GM12878 (cell line): ENCODE measurements at regions not wholly inside any gene's neighbourhood (a gene's known extent, or its start where the extent isn't known, plus 50 kb on each side); places are given as distances from the start of the nearest gene placed in this dataset.

Source experiments
- ATAC-seq: fragments of 200-7000 bp; cut with Tn5 transposase; 3 replicates; pipeline ENCODE4 v1.9.1; 2020; ENCODE audit warnings: mild to moderate bottlenecking, moderate library complexity
- BruUV-seq: library from RNA; stranded (reverse); fragments of 400-500 nt; replicated peaks from 2 replicates; lab custom pipeline; 2021; lab: Mats Ljungman, UMichigan
- CTCF ChIA-PET: fragments of 300-600 bp; sonication (Branson Sonifier 250); formaldehyde crosslinking; extraction: SDS; loops from one replicate; lab custom pipeline; 2021; ENCODE audit warnings: inconsistent platforms; lab: Yijun Ruan, JAX
- POLR2A ChIA-PET: fragments of 350-600 bp; formaldehyde crosslinking; extraction: SDS; loops from one replicate; lab custom pipeline; 2021; ENCODE audit warnings: inconsistent platforms; lab: Charles Lee
- RAD21 ChIA-PET: fragments of 300-600 bp; sonication (Branson Sonifier 250); formaldehyde crosslinking; loops from one replicate; lab custom pipeline; 2023; ENCODE audit warnings: antibody characterized with exemption; ENCODE audit not compliant: unreplicated experiment; lab: Charles Lee
- SMC1A ChIA-PET: fragments of 300-600 bp; sonication (Branson Sonifier 250); formaldehyde crosslinking; loops from one replicate; lab custom pipeline; 2023; ENCODE audit not compliant: unreplicated experiment, uncharacterized antibody; lab: Charles Lee
- DNase-seq: peaks from one replicate; pipeline ENCODE4 v3.0.0-alpha.2; 2011; ENCODE audit warnings: low read depth, low spot score
- FAIRE-seq: peaks from 3 replicates; lab custom pipeline; 2011; peaks lifted over from hg19 to GRCh38; lab: Jason Lieb, UNC
- H2AFZ ChIP-seq: 2 replicates; pipeline ENCODE4 v1.6.0; 2011; ENCODE audit warnings: low read depth, low read length, control low read depth; ENCODE audit not compliant: control insufficient read depth
- H3K27ac ChIP-seq: 2 replicates; pipeline ENCODE4 v1.5.1; 2011; ENCODE audit warnings: control low read depth; ENCODE audit not compliant: control insufficient read depth, insufficient read depth
- H3K27me3 ChIP-seq, 2 experiments: replicated peaks in 1 of 2; 2 replicates each; pipeline versions ENCODE4 v1.6.0 to v1.6.1; 2011; ENCODE audit warnings: low read length in 1 of 2; ENCODE audit not compliant: control insufficient read depth in 2 of 2, insufficient read depth in 2 of 2
- H3K36me3 ChIP-seq, 2 experiments: 2 replicates each; pipeline ENCODE4 v1.5.1; 2011; ENCODE audit warnings: low read length in 1 of 2; ENCODE audit not compliant: control insufficient read depth in 2 of 2, insufficient read depth in 2 of 2
- H3K4me1 ChIP-seq: 2 replicates; pipeline ENCODE4 v1.6.1; 2011; ENCODE audit warnings: mild to moderate bottlenecking, low read length, moderate library complexity, mixed read lengths; ENCODE audit not compliant: control insufficient read depth, insufficient read depth
- H3K4me2 ChIP-seq: 2 replicates; pipeline ENCODE4 v1.6.0; 2011; ENCODE audit warnings: control low read depth; ENCODE audit not compliant: control insufficient read depth, insufficient read depth
- H3K4me3 ChIP-seq: fragments of 200-600 bp; sonication (generic); 2 replicates; pipeline ENCODE4 v1.5.1; 2016
- H3K79me2 ChIP-seq: 2 replicates; pipeline ENCODE4 v1.6.0; 2011; ENCODE audit warnings: low read length; ENCODE audit not compliant: control insufficient read depth, insufficient read depth
- H3K9ac ChIP-seq: 2 replicates; pipeline ENCODE4 v1.8.0; 2011; ENCODE audit warnings: low read length, control low read depth, mixed read lengths; ENCODE audit not compliant: control insufficient read depth, insufficient read depth
- H3K9me3 ChIP-seq: replicated peaks from 3 replicates; pipeline ENCODE4 v1.5.1; 2011; ENCODE audit warnings: mild to moderate bottlenecking, low read length; ENCODE audit not compliant: control insufficient read depth, insufficient read depth
- H4K20me1 ChIP-seq: 2 replicates; pipeline ENCODE4 v1.6.0; 2011; ENCODE audit not compliant: control insufficient read depth, insufficient read depth
- BCLAF1 ChIP-seq: fragments of 450-650 bp; IDR thresholded peaks from 2 replicates; pipeline ENCODE4 v1.6.1; 2017; ENCODE audit warnings: antibody characterized with exemption, mild to moderate bottlenecking, moderate library complexity
- CTCF ChIP-seq, 3 experiments: IDR thresholded peaks in 2 of 3; conservative IDR thresholded peaks in 1 of 3; 2 replicates each; pipeline ENCODE4 v1.5.1; 2011; ENCODE audit warnings: low read depth in 3 of 3, low read length in 3 of 3, mild to moderate bottlenecking in 3 of 3, control low read depth in 2 of 3, moderate library complexity in 2 of 3, inconsistent platforms in 1 of 3, mixed read lengths in 1 of 3; ENCODE audit not compliant: control insufficient read depth in 2 of 3, insufficient read depth in 1 of 3; ENCODE audit errors: extremely low read depth in 1 of 3
- ETV6 ChIP-seq, 2 experiments: fragments of 450-650 bp in 1 of 2; IDR thresholded peaks in 1 of 2; conservative IDR thresholded peaks in 1 of 2; 2 replicates each; pipeline ENCODE4 v1.6.1; 2014; ENCODE audit warnings: antibody characterized with exemption in 1 of 2, borderline replicate concordance in 1 of 2, low read depth in 1 of 2, mild to moderate bottlenecking in 1 of 2, moderate library complexity in 1 of 2
- JUNB ChIP-seq: IDR thresholded peaks from 2 replicates; pipeline ENCODE4 v1.6.1; 2016; ENCODE audit warnings: antibody characterized with exemption, mild to moderate bottlenecking
- POU2F2 ChIP-seq: IDR thresholded peaks from 3 replicates; pipeline ENCODE4 v1.6.1; 2011; ENCODE audit warnings: low read depth, mild to moderate bottlenecking, low read length, borderline replicate concordance
- SMAD1 ChIP-seq: fragments of 450-650 bp; IDR thresholded peaks from 2 replicates; pipeline ENCODE4 v1.6.1; 2018; ENCODE audit warnings: mild to moderate bottlenecking, low read depth; ENCODE audit not compliant: partially characterized antibody
- WGBS: methylation state at CpG from one replicate; pipeline ENCODE4 v1.1.6; 2016; ENCODE audit warnings: low lambda C conversion rate; ENCODE audit not compliant: insufficient replicate concordance, insufficient coverage; ENCODE audit errors: missing lambda C conversion rate; 5-methylcytosine and 5-hydroxymethylcytosine counted together
- in situ Hi-C: fragments of 300-500 bp; cut with MboI; formaldehyde crosslinking; loops from 9 replicates; pipeline ENCODE4 v1.14.3; 2018; ENCODE audit warnings: mixed read lengths
- intact Hi-C: fragments of 100-400 bp; cut with micrococcal nuclease; formaldehyde crosslinking; loops from one replicate; pipeline ENCODE4 v1.14.2; 2022; ENCODE audit not compliant: unreplicated experiment

GRCh38 chr6:126233192-126233591 is 106.7 kb upstream of the CENPW start:
- ChIA-PET SMC1A (no interaction called here), POLR2A (no interaction called here), RAD21 (no interaction called here), CTCF (no interaction called here)
- no peaks in the 10 kb centered on the region; the same call in 2 of the 3 replicates for H3K9me3 ChIP-seq
- H4K20me1 ChIP-seq: no peaks in the 10 kb centered on the region
- no peak for ATAC-seq
- no peak overlapping the region for H3K9ac ChIP-seq
- no peaks in the 10 kb centered on the region for H3K36me3 ChIP-seq
- intact Hi-C loops (no loop called here), in situ Hi-C loops (no loop called here)
- H2AFZ ChIP-seq: no peak overlapping the region
- no peak for FAIRE-seq
- H3K4me1 ChIP-seq: no peaks in the 10 kb centered on the region
- DNase-seq: no peak
- no peak overlapping the region for H3K27ac ChIP-seq
- no peak overlapping the region for H3K4me3 ChIP-seq
- whole genome bisulfite sequencing: 94% methylated on average over 1 of the region's 1 CpG
- TF ChIP-seq ETV6 (conservative IDR thresholded peaks at IDR 0.05 in 1 of 2, IDR thresholded peaks at IDR 0.05 in 1 of 2; ENCODE audit: borderline replicate concordance in 1 of 2, low read depth in 1 of 2): no peak
- no peak for TF ChIP-seq JUNB
- no peak for TF ChIP-seq POU2F2
- no peak for TF ChIP-seq CTCF (IDR thresholded peaks at IDR 0.05 in 2 of 3, conservative IDR thresholded peaks at IDR 0.05 in 1 of 3; ENCODE audit: control insufficient read depth in 2 of 3, extremely low read depth in 1 of 3, insufficient read depth in 1 of 3, low read depth in 3 of 3, low read length in 3 of 3)
- no peak for TF ChIP-seq BCLAF1
- no peak for TF ChIP-seq SMAD1
- H3K27me3 ChIP-seq: no peaks in the 10 kb centered on the region
- H3K79me2 ChIP-seq: no peaks in the 10 kb centered on the region
- no TSS peak for BruUV-seq
- no peak overlapping the region for H3K4me2 ChIP-seq
